ENCODE measurements at regions not wholly inside any gene's neighbourhood (a gene's known extent, or its start where the extent isn't known, plus 50 kb on each side); places are given as distances from the start of the nearest gene placed in this dataset.

DNA sequence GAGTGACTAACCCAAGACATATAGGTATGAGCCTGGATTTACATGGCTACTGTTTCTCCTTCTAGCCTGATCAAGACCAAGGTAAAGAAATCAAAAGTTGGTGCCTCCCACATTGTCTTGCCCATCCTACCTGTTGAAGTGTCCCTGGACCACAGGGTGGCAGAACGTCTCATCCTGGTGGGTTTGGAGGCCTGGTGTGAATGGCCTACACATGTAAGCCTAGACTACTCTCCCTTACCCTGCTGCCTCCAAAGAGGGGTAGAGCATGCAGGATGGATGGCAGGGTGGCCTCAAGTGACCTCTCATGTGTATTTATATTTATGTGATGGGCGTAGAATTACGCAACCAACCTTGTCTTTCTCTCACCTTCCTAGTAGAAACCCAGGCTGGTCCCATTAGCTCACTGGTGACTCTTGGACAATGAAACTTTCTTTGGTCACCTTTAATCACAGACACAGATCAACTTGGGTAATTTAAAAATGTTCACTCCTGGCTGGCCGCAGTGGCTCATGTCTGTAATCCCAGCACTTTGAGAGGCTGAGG, 73.3 kb upstream of the SOD3 start:
- H3K4me3 ChIP-seq = no peak overlapping the region
- no peak for DNase-seq
- TF ChIP-seq POLR2A (IDR thresholded peaks at IDR 0.05) (no peak), CTCF (IDR thresholded peaks at IDR 0.05) (no peak)
- H3K27ac ChIP-seq = no peak overlapping the region
- no peaks in the 10 kb centered on the region for H3K4me1 ChIP-seq (replicated peaks in 1 of 2)
- H3K36me3 ChIP-seq (replicated peaks in 1 of 2) = no peaks in the 10 kb centered on the region
- 72 to 88% (median 75%) methylated on average over 4 of the region's 4 CpGs for WGBS, 4 donors
- no peaks in the 10 kb centered on the region for H3K9me3 ChIP-seq (replicated peaks in 1 of 3)
- no peaks in the 10 kb centered on the region for H3K27me3 ChIP-seq
- intact Hi-C loops (cut with DNase I) = no loop called here

GRCh38 chr4:24727390-24728224, 67.8 kb upstream of the SOD3 start:
- no peaks in the 10 kb centered on the region for H3K27me3 ChIP-seq
- no peak overlapping the region for H3K4me3 ChIP-seq
- WGBS, 4 donors = 29 to 35% (median 31%) methylated on average over 13 of the region's 13 CpGs
- no peak overlapping the region for H3K27ac ChIP-seq
- no peaks in the 10 kb centered on the region for H3K4me1 ChIP-seq (replicated peaks in 1 of 2)
- no peak for TF ChIP-seq CTCF (IDR thresholded peaks at IDR 0.05)
- H3K9me3 ChIP-seq (replicated peaks in 1 of 3) = no peaks in the 10 kb centered on the region
- intact Hi-C loops (cut with DNase I) = no loop called here
- DNase-seq = no peak
- no peaks in the 10 kb centered on the region for H3K36me3 ChIP-seq (replicated peaks in 1 of 2)

GRCh38 chr4:24729119-24729730, 66.1 kb upstream of the SOD3 start:
- Histone ChIP-seq H3K36me3 (replicated peaks in 1 of 2) (no peaks in the 10 kb centered on the region), H3K4me1 (replicated peaks in 1 of 2) (no peaks in the 10 kb centered on the region), H3K4me3 (no peak overlapping the region), H3K27me3 (no peaks in the 10 kb centered on the region), H3K27ac (no peak overlapping the region), H3K9me3 (replicated peaks in 1 of 3) (no peaks in the 10 kb centered on the region)
- intact Hi-C loops (cut with DNase I) = no loop called here
- 71 to 73% (median 72%) methylated on average over 6 of the region's 6 CpGs for WGBS, 4 donors
- DNase-seq = no peak
- no peak for TF ChIP-seq CTCF (IDR thresholded peaks at IDR 0.05)
- TF ChIP-seq POLR2A (IDR thresholded peaks at IDR 0.05) = no peak

GRCh38 chr4:24730256-24731001, 64.9 kb upstream of the SOD3 start:
- no peaks in the 10 kb centered on the region for H3K27me3 ChIP-seq
- DNase-seq = no peak
- H3K4me3 ChIP-seq = no peak overlapping the region
- 78 to 90% (median 84%) methylated on average over 16 of the region's 16 CpGs for WGBS, 4 donors
- no peak overlapping the region for H3K27ac ChIP-seq
- no peaks in the 10 kb centered on the region for H3K4me1 ChIP-seq (replicated peaks in 1 of 2)
- H3K36me3 ChIP-seq (replicated peaks in 1 of 2) = no peaks in the 10 kb centered on the region
- intact Hi-C loops (cut with DNase I) = no loop called here
- no peaks in the 10 kb centered on the region for H3K9me3 ChIP-seq (replicated peaks in 1 of 3)
- no peak for TF ChIP-seq POLR2A (IDR thresholded peaks at IDR 0.05)
- TF ChIP-seq CTCF (IDR thresholded peaks at IDR 0.05) = no peak
